ENCODE measurements at regions not wholly inside any gene's neighbourhood (a gene's known extent, or its start where the extent isn't known, plus 50 kb on each side); places are given as distances from the start of the nearest gene placed in this dataset.

DNA sequence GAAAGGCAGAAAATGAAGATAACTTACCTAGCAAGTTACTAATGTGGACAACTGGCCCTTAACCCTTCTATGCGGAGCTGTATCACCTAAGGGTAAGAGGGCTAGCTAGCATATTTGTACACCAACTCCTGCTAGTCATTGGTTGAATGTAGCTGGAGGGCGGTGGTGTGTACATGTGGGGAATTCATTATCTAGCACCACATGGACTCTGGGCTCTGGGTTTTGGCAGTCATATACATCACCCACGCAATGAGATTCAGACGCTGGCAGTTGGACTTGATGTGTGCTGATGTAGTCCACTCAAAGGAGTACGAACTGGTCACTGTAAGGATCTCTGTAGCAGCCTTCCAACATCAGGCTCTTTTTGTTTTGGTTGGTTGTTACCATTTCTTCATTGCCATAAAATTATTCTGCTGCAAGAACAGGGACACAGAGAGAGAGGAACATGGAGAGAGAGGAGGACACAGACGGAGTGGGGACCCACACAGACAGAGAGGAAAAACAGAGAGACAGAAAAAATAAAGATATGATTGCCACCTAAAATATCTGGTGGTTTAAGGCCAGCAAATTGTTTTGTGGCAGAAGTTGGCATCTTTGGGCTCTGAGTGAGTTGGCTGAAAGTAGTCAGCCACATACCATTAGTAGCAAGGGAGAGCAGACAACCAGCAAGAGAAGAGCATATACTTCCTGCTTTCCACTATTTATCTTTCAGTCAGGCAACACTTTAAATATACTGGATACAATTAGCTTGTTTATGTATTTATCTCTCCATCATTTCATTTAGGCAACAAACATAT lies 76.7 kb upstream of the MTPN start:
- DNase-seq (ENCODE audit: low read depth), result no peak
- TF ChIP-seq, protein P1, sequence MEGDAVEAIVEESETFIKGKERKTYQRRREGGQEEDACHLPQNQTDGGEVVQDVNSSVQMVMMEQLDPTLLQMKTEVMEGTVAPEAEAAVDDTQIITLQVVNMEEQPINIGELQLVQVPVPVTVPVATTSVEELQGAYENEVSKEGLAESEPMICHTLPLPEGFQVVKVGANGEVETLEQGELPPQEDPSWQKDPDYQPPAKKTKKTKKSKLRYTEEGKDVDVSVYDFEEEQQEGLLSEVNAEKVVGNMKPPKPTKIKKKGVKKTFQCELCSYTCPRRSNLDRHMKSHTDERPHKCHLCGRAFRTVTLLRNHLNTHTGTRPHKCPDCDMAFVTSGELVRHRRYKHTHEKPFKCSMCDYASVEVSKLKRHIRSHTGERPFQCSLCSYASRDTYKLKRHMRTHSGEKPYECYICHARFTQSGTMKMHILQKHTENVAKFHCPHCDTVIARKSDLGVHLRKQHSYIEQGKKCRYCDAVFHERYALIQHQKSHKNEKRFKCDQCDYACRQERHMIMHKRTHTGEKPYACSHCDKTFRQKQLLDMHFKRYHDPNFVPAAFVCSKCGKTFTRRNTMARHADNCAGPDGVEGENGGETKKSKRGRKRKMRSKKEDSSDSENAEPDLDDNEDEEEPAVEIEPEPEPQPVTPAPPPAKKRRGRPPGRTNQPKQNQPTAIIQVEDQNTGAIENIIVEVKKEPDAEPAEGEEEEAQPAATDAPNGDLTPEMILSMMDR (IDR thresholded peaks at IDR 0.05; ENCODE audit: insufficient read depth, low read depth, low read length, missing control alignments), result no peak
- no peak overlapping the region for H3K4me3 ChIP-seq (ENCODE audit: low read depth, low read length)

DNA sequence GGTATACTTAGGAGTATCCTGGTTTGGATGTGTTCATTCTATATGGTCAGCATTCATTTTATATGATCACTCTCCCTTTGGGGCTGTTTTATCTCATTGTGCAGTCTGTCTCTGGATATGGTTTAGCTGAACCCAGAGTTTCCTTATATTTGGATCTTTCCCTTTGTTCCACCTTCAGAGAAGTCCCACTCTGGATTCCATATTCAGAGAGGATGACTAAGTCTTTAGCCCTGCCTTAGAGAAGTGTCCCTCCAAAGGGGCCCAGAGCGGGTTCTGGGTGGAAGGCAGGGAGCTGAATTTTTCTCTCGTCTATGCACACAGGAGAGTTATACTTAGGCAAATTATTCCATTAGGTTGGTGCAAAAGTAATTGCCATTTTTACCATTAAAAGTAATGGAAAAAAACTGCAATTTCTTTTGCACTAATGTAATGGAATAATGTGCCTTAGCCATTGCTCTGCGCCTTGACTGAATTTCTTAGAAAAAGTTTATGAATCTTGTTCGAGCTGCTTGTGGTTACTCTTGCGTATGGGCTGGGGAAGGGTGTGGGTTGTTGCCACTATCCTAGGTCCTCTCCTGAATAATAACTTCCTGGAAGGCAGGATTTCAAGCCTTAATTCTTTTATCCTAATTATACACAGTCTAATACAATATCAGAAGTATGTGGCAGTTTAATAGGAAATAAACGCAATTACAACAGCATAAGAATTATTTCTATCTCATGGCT lies 74.2 kb upstream of the MTPN start:
- TF ChIP-seq, protein P1 (IDR thresholded peaks at IDR 0.05; ENCODE audit: insufficient read depth, low read depth, low read length, missing control alignments), result no peak
- DNase-seq (ENCODE audit: low read depth), result no peak
- H3K4me3 ChIP-seq (ENCODE audit: low read depth, low read length), result no peak overlapping the region

DNA sequence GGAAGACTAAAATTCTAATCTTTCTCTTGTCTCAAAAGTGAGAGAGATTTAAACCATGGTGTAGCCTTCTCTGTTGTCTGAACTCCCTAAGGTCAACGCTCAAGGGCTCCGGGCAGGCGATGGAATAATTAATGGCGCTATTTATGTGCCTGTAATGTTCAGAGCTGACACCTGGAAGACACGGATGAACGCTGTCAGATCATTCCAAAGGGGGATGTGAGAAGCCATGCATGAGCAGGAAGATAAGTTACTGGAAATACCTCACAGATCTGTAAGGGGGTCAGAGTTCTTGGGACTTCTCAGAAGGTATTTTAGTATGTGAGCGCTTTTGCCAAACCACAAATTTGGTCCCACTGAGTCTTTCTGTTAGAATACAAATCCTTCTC lies 73.3 kb upstream of the MTPN start:
- TF ChIP-seq, protein P1 (IDR thresholded peaks at IDR 0.05; ENCODE audit: insufficient read depth, low read depth, low read length, missing control alignments), result no peak
- no peak for DNase-seq (ENCODE audit: low read depth)
- no peak overlapping the region for H3K4me3 ChIP-seq (ENCODE audit: low read depth, low read length)

DNA sequence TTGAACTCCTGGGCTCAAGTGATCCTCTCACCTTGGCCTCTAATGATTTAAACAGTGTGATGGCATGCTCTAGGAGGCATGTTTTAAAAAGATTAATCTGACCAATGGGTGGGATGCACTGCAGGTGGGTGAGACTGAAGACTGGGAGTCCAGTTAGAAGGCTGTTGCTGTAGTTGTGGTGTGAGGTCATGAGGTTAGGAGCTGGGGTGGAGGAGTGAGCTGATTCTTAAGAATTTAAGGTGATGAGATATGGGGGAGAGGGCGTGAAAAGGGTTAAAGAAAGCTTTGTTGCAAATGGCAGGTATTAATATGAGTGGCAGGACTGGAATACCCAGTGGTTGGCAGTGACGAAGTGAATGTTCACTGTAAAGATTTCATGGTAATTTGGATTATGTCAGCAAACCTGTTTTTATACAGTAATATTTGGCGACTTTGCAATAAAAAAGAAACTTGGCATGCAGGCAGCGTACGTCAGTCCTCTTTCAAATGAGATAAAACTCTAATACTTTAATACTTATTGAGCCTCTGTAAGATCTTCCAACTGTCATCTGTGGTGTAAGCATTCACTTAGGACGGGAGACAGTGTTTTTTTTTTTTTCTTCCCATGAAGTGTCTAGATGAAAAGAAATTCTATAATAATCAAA lies 72.8 kb upstream of the MTPN start:
- TF ChIP-seq, protein P1 (IDR thresholded peaks at IDR 0.05; ENCODE audit: insufficient read depth, low read depth, low read length, missing control alignments), result no peak
- no peak overlapping the region for H3K4me3 ChIP-seq (ENCODE audit: low read depth, low read length)
- DNase-seq (ENCODE audit: low read depth), result no peak

DNA sequence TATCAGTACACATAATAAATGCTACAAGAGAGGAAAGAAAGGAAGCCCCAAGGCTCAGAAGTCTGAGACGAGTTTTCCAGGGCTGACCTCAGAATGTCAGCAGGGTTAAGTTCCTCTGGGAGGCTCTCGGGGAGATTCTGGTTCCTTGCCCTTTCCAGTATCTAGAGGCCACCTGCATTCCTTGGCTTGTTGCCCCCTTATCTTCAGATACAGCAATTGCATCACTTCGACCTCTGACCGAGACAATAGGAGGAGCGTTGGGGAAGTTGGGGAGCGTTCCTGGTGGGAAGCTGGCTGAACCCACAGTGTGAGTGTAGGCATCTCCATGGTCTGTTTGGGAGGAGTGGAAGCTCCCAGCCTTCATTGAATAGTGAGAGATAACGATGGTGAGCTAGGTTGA lies 72.0 kb upstream of the MTPN start:
- DNase-seq (ENCODE audit: low read depth), result no peak
- TF ChIP-seq, protein P1 (IDR thresholded peaks at IDR 0.05; ENCODE audit: insufficient read depth, low read depth, low read length, missing control alignments), result no peak
- H3K4me3 ChIP-seq (ENCODE audit: low read depth, low read length), result no peak overlapping the region

DNA sequence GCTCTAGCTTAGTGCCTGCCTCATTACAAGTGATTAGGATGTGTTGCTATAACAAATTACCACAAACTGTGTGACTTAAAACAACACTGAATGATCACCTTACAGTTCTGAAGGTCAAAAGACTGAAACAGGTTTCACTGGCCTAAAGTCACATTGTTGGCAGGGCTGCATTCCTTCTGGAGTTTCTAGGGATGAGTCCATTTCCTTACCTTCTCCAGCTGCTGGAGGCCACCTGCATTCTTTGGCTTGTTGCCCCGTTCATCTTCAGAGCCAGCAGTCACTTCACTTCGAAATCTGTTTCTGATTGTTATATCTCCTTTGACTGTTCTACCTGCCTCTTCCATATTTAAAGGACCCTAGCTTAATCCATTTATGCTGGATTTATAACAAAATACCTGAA lies 69.4 kb upstream of the MTPN start:
- TF ChIP-seq, protein P1 (IDR thresholded peaks at IDR 0.05; ENCODE audit: insufficient read depth, low read depth, low read length, missing control alignments), result no peak
- DNase-seq (ENCODE audit: low read depth), result no peak
- no peak overlapping the region for H3K4me3 ChIP-seq (ENCODE audit: low read depth, low read length)

Data from GM12865 (cell line).